A673 (cell line): ENCODE measurements at regions not wholly inside any gene's neighbourhood (a gene's known extent, or its start where the extent isn't known, plus 50 kb on each side); places are given as distances from the start of the nearest gene placed in this dataset.

ENCODE experiments used
- CTCF ChIP-seq: fragments of 300-800, 200-600 bp; sonication (generic); conservative IDR thresholded peaks from 2 replicates; pipeline ENCODE4 v1.5.1; 2017; ENCODE audit warnings: low read depth, mild to moderate bottlenecking, antibody characterized with exemption, low read length, moderate library complexity, mixed read lengths
- EZH2 ChIP-seq: fragments of 200-600 bp; sonication (generic); IDR thresholded peaks from 2 replicates; pipeline ENCODE4 v1.6.1; 2017; ENCODE audit warnings: borderline replicate concordance, low read depth, mild to moderate bottlenecking, mixed read lengths, antibody characterized with exemption, low read length; ENCODE audit not compliant: poor library complexity, severe bottlenecking

DNA sequence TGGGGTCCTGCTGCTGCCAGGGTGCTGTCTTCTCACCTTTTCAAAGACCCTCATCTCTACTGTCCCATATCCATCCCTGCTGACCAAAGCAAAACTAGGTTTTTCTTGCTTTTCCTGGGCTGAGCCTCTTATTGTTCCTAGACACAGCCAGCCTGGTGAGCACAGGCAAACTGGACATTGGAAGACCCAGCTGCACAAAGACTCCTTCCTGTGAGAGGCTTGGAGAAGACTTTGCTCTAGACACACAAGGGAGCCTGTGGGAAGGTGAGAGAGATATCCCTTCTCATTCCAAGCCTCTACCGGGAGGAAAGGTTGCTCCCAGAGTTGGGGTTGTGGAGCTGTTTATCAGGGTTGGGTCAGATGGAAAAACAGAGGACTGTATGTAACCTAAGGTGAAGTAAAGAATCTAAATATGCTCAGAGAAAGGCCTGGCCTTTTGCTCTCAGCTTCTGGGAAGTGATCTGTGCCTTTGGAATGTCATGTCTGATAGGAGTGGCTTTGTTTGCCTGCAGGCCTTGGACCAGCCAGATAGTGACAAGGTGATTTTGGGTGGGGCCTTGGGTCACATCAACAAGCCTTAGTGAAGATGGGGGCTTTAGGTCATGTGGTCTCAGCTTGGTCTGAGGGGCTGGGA lies 87.6 kb upstream of the RUNX1 start:
- TF ChIP-seq EZH2: no peak
- TF ChIP-seq CTCF: no peak
